ENCODE measurements at regions not wholly inside any gene's neighbourhood (a gene's known extent, or its start where the extent isn't known, plus 50 kb on each side); places are given as distances from the start of the nearest gene placed in this dataset.

DNA sequence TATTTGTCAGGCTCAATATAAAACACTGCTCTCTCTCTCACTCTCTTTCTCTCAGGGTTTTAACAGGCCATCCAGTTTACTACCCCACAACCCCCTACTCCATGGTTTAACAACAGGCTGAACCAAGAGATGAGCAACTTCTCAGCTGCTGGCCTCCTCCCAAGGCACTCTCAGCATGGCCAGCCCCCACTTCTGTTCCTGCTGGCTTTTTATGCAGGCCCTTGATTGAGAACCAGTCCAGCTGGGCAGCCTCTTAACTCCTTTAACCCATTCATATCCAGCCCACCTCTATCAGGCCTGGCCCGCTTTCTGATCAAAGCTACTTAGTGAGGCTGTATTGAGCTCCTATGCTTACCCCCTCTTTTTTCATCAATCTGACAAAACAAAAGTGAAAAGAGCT, 346.8 kb upstream of the POU3F2 start:
- DNase-seq, result no peak

DNA sequence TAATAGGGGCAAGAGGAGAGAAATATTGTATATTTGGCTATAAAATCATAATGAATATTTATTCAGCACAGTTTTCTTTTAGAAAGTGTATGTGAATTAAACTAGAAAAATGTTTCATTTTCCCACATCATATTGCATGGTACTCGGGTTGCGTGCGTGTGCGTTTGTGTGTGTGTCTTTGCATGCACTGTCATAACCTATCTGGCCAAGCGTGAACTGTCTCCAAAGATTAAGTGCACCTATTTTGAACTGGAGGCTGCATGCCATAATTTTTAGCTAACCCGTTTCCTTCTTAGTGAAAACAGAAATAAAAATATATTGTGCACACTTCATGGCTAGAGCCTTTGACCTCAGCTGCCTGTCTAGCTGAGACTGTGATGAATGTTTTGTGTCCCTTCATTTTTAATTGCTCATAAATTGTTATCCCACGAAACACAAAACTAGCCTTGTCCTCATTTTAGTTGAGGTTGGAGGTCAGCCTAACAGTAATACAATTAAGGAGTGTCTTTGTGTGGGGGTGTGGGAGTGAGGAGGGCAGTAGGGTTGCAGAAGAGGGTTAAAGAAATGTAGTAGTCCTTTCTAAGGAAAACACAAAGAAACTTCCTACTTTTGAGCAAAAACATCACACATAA, 336.1 kb upstream of the POU3F2 start:
- no peak for DNase-seq

DNA sequence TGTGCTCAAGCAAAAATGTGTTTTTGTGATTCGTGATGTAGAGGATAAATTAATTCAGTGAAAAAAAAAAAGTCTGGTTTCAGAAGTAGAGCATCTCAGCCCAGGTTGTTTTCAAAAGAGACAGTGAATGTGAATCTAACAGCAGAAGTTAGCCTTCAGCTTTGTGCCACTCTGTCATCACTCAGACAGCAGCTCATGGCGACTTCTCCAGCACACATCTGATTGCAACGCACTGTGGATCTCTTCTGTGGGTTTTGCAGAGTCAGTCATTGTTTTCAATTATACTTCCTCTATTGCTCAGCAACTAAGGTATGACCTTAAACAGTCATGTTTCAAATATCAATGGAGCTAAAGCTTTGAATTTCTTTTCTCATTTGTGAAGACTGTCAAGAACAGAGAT, 335.5 kb upstream of the POU3F2 start:
- no peak for DNase-seq

DNA sequence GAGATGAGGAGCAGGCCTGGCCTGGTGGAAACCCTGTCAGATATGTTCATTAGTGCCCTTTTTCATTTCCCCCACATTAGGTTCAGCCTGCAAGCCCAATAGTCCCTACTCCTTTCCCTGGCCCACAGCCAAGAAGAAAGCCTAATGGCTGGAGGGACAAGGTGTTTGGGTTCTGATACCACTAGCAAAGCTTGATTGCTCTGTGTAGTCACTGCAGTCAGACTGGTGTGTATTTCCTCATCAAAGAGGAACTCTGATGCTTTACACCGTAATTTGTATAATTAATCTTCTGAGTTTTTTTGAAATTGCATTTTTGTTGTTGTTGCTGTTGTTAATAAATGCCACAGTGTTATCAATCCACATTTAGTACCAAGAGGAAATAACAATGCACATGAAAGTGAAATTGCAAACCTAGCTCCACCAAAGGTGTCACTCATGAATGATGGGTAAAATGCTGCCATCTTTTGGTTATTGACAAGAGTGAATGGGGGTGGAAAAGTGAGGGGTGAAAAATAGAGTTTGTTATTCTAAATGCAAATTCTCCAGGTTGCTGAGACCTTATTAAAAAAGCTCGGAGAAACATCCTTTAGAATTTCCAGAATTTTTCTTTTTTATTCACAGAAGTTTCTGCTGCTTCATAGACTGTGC, 320.2 kb upstream of the POU3F2 start:
- DNase-seq, result no peak

DNA sequence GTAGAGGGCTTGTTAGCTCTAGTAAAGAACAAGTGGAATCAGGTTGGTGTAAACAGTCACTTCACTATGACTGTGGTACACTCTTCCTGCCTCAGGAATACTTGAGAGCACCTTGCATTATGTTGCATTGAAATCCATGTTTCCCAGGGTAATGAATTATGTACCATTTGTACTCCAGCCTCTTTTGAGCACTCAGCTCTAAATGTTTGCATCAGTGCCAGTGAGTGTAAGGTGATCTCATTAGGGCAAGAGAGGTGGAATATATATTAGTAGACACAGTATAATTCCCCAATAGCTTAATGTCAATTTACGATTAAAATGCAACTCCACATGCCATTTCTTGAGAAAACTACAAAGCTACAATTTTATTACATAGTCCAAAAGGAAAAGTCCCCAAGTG, 319.6 kb upstream of the POU3F2 start:
- no peak for DNase-seq

DNA sequence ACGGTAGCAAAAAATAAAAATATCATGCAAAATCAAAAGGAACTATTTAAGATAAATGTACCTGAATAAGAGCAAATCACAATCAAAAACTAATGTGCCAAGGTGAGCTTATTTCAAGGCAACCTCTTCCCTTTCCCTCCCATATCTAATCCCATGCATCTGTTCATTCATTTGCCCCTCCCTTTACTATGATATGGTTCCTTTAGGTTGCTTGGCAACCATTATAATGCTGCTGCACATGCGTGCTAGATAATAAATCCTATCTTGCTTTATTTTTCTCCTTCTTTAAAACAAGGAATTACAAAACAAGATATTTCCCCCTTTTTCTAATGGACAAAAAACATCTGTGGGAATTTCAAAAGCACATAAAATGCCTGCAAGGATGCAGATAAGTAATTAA, 318.2 kb upstream of the POU3F2 start:
- no peak for DNase-seq

DNA sequence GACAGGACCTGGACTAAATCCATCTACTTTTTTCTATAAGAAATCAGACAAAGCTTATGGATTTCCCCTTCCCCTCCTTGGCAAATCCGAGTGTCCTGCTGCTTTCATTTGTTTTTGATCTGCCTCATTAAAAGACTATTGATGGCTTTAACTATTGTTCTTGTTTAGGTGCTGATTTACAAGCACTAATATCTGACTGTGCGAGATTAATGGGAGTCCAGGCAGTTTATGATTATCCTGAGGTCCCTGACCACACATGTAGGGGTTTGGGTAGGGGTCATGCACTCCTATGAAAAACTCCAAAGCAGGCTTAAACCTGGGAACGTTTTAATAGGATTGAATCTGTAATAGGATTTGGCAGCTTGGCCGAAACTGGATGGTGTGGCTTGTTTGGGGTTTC, 317.5 kb upstream of the POU3F2 start:
- DNase-seq, result no peak

DNA sequence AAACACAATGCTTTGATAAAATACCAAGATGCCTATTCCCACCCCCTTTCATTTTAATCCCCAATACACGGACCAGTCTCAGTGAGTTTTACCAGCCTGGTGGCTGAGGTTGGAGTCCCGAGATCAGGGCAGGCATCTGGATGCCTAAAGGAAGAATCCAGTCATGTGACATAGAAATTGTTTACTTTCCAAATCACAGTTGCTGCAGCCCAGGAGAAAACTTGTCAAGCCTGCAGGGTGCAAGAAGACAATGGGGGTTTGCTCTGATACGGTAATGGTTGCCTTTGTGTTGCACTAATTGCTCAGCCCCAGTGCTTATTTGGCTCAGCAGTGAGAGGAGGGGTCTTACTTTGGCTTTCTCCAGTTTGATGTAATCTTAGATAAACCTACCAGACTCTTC, 308.5 kb upstream of the POU3F2 start:
- DNase-seq, result no peak

DNA sequence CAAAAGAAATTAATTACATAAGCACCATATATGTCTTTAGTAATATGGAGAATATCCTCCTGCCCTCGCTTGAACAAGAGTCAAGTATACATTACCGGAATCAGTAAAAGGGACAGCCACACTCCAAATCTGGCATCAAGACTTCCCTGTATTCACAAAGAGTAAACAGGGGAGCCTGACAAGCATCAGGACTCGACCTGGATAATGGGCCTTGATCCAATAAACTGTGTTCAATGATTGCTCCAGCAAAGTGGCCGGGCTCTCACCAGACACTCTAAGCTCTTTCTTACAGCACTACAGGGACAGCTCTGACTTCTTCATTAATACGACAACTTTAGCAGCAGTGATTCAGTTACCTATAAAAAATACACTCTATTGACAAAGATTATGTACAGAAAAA, 307.9 kb upstream of the POU3F2 start:
- no peak for DNase-seq

DNA sequence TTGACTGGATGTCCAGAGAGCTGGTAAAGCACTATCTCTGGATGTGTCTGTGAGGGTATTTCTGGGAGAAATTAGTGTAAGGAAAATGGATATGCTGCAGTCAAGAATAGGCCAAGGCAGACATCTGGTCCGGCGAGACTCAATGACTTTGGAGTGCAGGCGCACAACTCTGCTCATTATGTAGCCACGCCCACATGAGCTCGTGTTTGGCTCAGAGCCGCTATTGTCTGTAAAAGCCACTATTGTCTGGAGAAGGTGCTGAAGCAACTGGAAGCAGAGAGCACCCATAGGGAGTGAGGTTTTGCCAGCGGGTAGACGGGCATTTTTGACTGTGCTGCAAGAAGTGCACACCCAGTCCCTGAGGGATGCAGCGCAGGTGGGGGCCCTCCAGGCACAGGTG, 305.0 kb upstream of the POU3F2 start:
- DNase-seq, result no peak

DNA sequence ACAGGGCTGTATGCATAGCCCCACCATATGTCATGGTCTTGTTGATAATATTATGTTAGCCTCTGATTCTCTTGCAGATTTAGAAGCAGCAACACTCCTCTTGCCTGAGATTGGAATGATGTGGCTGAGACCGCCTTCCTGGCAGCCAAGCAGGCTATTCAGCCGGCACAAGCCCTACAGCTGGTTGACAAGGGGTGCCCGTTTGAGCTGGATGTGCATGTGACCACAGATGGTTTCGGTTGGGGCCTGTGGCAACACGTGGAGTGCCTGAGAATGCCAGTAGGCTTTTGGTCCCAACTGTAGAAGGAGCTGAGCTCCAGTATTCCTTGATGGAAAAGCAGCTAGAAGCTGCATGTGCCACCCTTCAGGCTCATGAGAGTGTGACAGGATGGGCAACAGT, 303.6 kb upstream of the POU3F2 start:
- DNase-seq, result no peak

DNA sequence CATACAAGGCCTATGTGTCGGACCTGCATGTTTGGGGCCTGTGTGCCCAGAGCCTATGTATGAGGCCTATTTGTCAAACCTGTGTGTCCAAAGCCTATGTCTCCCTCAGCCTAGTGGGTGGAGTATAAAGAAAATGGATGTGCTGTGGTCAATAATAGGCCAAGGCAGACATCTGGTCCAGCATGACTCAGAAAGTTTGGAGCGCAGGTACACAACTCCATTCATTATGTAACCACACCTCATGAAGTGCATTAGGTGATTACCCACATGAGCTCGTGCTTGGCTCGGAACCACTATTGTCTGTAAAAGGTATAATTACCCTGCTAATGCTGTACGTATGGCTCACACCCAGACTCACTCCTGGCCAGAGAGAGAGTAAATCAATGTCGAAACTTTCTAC, 302.4 kb upstream of the POU3F2 start:
- no peak for DNase-seq

DNA sequence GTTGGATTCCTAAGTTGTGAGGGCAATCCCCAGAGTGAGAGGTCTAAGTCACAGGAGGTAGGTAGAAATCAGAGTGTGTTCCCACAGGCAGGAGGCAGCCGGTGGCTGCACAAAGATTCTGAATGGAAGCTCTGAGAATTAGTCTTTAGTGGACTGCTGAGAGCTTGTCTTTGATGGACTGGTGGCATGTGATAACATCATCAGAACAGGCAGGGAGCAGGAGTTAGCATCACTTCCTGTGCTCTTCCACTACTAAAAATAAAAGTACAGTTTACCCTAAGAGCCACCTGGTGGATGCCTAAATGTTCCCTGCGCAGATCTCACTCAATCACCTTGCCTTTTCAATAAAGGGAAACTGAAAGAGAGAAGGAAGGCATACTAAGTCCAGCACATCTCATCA, 294.6 kb upstream of the POU3F2 start:
- no peak for DNase-seq

DNA sequence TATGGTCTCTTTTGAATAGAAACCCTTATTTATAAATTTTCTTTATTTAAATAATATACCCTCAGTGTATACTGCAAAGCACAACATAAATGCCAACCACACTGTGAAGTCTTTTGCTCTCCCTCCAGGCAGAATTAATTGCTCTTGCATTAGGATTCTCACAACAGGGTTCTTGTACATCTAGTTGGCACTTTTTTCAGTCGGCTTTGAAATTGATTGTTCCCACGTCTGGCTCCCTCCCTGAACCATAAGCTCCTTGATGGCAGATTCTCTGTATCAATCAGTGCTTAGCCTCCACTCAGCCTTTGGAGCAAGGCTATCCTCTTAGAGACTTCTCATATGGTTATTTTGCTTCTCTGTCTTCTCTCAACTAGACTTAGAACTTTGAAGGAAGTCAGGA, 288.0 kb upstream of the POU3F2 start:
- DNase-seq, result no peak

DNA sequence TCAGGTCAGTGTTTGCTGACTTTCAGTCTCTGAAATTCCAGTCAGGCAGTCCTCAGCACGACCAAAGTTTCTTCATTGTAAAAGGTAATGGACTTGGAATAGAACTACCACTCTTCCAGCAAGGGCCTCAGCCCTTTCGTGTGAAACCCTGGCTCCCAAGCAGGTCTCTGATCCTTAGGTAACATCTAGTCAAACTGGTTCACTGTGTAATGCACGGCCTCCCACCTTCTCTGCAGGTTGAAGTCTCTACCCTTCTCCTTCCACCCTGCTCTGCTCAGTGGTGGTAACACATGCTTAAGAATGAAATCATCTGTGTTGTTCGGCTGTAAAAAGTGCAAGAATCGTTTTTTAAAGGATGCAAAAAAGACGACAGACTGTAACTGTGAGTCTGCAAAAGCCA, 287.2 kb upstream of the POU3F2 start:
- no peak for DNase-seq

DNA sequence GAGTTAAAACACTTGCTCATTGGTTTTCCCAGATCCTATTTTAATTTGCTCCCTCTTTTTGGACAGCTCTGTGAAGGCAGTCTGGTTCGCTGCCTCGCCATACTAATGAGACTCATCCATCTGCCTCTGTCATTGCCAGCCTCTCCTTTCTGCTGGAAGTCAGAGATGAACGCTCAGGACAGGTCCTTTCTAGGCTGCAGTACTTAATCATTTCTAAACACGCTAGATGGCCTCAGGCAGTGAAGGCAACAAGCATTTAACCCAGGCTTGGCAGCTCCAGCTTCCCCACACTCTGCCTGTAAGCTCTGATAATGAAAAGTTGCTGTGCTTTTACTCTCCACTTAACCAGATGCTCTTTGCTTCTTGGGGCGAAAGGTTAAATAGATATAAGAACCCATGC, 286.7 kb upstream of the POU3F2 start:
- DNase-seq, result no peak

DNA sequence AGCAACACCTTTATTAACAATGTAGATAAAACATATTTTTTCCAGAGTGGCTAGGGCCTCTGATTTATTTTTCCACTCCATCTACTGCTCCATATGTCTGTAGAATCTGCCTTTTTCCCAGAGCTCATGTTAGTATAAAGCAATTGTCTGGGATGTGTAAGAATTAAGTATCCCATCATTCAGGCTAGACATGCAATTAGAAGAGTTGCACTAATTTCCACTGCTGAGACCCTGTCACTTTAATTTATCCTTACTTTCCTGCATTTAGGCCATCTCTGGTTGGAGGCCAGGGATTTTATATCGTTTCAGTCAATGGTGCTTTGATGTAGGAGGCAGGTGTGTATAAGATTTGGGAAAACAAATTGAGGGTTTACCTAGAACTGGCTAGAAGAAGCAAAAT, 286.1 kb upstream of the POU3F2 start:
- no peak for DNase-seq

DNA sequence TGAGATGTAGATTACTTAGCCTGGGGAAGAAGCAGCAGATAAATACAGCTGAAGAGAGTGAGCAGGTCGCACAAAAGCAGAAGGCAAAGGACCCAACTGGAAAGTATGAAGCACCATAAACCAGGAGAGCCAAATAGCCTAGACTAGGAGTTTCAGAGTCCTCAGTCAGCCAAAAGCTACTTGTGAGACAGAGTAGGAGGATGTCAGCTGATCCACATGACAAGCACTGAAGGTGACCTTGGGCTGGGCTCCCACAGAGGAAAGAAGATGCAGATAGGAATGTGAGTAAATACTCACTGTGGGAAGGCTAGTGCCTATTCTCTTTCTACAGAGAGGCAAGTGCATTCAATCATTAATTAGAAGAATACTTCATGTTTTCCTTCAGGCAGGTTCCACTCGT, 274.0 kb upstream of the POU3F2 start:
- no peak for DNase-seq

DNA sequence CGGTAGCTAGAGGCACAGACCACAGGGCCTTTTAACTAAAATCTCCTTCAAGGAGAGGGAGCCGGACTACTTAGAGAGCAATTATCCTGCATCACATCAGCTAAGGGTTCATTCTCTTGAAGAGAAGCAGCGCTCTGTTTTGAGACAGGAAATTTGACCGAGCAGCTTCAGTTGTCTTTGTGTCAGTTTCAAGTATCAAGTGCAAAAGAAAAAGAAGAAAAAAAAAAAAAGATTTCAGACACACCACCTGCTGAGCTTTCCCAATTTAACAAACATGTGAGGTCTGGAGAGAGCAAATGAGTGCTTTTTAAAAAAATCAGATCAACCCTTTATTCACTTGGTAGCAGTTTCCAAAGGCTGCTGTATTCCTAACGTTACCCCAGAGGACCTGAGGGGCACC, 273.5 kb upstream of the POU3F2 start:
- no peak for DNase-seq

DNA sequence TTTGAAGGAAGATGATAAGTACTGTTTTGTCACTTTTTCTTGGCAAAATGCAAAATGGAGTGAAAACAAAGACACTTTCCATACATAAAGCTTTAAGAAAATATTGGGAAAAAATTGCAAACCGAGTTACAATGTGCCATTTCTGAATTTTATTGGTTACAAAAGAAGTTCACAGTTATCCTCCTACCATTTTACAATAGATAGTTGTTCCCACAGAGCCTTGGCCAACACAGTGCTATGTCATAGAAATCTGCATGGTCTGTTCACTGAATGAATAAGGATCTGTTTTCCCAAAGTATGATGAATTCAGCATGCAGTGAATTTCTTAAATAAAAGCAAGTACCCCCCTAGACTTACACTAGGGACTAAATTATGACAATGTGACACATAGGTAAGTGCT, 268.2 kb upstream of the POU3F2 start:
- DNase-seq, result no peak

DNA sequence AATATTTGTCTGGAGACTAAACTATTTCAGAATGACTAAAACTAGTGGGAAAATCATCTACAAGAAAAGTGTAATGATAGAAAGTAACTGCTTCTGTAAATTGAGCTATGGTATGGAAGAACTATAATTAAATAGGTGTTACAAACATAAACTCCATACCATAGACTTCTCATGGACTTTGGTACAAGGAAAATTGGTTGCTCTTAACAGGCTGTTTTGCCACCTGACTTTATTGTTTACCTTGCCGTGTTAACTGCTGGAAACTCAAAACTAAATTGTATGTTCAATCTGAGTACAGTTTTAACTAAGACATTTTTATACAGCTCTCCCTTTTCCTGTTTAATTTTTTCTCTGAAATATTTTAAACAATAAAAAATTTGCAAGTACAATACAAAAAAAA, 261.8 kb upstream of the POU3F2 start:
- DNase-seq, result no peak

DNA sequence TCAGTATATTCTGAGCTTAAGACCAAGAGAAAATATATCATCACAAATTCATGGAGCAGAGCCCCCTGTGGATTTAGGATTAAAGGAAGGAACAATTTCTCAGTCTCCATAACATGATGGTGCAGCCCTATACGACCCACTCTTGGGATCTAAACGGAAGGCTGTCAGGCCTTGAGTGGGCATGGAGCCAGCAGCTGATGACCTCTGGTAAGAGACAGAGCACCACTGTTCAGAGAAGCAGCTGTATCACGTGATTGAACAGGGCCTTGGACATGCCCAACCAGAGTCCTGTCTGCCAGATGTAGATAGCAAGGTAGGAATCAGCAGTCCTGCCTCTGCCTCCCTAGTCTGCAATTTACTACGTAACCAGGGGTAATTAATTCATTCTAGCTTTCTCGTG, 259.4 kb upstream of the POU3F2 start:
- DNase-seq, result no peak

DNA sequence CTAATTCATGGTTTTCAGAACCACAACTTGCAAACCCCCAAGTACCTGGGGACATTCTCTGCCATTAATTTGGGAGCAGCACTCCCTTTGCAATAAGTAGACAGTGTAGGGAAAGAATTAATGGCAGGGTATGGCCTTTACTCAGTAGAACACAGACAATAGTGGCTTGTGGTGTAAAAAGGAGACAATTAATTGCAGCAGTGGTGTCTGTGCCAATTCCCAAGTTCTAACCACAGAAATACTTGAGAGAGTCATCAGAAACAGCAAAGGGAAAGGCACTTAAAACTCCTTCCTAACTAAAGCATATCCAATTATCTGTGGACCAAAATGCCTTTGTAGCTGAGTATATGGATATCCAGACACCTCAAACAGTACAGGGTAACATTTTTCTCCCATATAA, 257.6 kb upstream of the POU3F2 start:
- no peak for DNase-seq

DNA sequence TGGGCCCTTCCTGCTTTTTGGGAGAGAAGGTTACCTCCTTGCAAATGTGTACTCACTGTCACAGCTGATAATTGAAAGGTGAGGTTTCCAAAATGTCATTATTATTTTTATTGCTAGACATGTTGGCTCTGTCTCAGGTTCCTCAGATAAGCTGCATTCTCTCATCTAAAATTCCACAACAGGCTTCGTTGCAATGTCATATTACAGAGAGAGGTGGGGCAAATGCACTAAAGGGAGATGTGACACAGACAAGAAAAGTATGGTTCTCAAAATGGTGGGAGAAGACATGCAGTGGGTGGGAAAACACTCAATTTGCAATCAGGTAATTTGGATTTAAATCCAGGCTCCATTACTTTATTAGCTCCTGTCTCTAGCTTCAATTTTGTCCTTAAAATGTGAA, 256.4 kb upstream of the POU3F2 start:
- no peak for DNase-seq

DNA sequence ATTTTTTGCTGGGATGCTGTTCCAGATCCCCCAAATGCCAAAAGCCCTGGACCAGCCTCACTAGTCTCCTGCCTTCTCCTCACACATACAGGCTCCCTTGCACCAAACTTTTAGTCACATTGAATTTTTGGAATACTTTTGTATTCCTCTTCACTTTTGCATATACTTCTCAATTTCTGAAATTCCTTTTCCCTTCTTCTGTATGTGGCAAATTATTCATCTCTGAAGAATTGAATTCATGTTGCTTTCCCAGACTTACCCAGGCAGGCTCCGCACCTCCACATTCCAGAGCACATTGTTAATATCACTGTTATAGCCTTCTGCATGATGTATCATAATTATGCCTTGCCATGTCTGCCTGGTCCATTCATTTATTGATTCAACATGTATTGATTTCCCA, 255.3 kb upstream of the POU3F2 start:
- DNase-seq, result no peak

DNA sequence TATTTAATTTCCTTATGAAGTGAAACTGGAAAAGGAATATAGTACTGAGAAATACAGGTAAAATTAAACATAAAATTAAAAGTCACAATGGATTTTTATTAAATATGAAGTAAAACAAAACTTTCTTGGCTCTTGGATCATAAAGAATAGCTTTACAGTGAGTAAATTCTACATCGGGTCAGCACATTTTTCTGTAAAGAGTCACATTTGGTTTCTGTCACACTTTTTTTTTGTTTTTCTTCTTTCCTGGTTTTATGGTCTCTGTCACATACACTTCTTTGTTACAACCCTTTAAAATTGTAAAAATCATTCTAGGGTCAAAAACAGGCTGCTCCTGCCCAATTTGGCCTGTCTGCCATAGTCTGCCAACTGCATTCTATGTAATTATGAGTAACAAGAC, 254.4 kb upstream of the POU3F2 start:
- DNase-seq, result no peak
